HG03520 (cell line): ENCODE measurements at regions not wholly inside any gene's neighbourhood (a gene's known extent, or its start where the extent isn't known, plus 50 kb on each side); places are given as distances from the start of the nearest gene placed in this dataset.

ENCODE experiments used
- ATAC-seq: cut with Tn5 transposase; IDR thresholded peaks from one replicate; pipeline ENCODE4 v1.9.1; 2021; ENCODE audit warnings: mild to moderate bottlenecking, moderate library complexity; ENCODE audit not compliant: unreplicated experiment

GRCh38 chr2:71850306-71850801, 297.3 kb downstream of the CYP26B1 start:
- no peak for ATAC-seq

DNA sequence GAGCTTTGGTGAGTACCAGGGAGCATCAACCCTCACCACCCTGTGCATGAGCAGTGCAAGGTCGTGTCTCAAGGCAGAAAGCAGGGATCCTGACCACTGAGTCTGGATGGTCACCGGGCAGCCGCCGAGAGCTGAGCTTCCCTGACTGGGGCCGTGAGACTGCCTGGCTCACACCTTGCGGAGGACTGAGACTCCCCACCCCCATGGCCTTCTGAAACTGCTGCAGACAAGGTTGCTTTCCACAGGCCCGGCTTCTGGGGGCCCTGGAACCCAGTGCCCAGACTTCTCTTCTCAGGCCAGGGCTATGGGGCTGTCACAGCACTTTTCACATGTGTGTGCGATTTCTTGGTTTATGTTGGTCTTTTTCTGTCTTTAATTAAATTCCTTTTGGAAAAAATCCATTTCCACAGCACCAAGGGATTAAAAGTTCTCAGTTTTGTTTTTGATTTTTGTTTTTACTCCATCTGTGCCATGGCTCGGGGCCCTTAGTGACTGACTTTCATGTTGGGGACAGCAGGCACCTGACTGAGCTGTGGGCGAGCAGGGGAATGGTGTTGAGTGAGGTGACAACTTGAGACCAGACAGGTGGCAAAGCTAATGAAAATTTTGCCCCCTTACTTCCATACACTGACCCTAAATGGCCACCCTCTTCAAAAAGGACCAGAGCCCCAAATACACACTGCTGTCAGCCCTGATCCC, 297.9 kb downstream of the CYP26B1 start:
- ATAC-seq, result no peak

DNA sequence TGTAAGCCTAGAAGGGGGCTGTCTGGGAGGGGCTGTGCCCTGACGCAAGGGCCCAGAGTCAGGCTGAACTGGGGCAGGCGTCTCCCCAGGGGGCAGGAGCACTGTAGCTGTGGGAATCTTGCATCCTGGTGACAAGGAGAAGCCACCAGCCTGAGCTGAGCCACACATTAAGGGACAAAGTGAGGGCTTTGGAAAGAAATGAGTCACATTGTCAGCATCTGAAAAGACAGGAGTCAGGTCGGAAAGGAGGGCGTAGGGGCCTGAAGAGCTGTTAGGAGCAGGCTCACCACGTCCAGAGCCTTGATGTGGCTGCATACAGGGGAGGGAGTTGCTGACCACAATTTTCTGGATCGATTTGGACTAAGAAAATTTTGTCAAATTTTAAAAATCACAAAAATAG, 298.6 kb downstream of the CYP26B1 start:
- no peak for ATAC-seq

- ATAC-seq, result no peak
These were observed 300.9 kb downstream of the CYP26B1 start for GRCh38 chr2:71846669-71847291.

GRCh38 chr2:71846072-71846471, 301.6 kb downstream of the CYP26B1 start:
- ATAC-seq, result no peak

DNA sequence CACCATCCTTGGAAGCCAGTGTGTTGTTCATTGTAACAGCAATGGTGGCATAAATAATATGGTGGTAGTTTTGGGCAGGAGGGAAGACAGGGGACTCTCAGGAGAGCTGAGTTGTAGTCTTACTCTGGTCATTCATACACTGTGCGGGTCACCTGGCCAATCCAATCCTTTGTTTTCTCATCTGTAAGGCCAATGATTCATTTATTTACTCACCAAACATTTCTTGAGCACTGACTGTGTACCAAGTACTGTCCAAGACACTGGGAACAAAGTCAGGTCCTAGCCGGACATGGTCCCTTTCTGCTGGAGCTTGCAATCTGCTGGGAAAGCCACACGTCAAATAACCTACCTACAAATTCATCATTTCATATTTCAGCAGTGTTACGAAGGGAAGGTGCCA, 302.7 kb downstream of the CYP26B1 start:
- no peak for ATAC-seq

DNA sequence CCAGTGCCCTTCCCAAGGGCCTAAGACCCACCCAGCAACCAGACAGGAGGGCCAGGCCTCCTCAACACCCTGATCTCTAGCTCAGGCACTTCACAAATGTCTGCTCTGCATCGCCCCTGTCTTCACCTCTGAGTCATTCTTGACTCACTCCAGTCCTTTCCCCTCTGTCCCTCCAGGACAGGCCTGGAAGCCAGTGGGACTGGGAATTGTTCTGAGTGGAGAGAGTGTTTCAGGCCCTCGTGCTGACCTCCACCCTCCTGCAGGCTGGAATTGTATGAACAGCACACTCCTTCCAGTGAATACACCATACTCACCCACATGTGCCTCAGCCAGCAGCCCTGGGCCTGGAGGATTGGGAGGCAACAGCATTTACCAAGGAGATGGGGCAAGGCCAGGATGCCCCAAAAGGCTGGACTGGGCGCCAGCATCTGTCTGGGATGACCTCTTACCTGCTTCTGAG, 304.2 kb downstream of the CYP26B1 start:
- ATAC-seq, result no peak

- ATAC-seq, result no peak
These were observed 304.9 kb downstream of the CYP26B1 start for GRCh38 chr2:71842744-71843143.

DNA sequence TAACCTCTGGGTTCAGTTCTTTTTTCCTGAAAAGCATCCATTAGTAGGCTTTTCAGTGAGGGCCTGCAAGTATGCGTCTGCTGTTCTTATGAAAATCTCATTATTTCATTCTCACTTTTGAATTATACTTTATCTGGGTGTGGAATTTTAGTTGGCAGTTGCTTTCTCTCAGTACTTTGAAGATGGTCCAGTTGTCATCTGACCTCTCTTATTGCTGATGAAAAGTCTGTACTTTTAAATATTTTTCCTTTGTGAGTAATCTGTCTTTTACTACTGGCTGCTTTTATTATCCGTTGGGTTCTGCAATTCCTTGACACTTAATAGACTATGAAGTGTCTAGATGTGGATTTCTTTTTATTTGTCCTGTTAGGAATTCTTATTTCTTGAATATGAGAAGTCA, 307.8 kb downstream of the CYP26B1 start:
- no peak for ATAC-seq

DNA sequence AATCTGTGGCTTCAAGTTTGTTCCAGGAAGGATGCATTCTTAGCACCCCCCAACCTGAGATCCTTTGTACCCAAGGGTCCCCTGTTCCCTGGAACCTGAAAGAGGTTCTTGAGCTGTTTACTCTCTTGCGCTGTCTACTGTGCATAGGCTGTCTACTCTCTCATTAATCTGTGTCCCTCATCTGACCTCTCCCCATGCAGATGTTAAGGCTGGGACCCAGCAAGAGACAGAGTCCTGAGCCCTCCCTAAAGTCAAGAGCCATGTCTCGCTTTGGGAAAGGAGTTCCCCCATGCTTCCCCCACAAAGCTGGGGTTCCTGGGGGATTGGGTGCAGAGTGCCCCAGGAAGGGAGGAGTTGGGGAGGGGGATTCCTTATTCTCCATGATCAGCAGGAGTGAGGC, 312.9 kb downstream of the CYP26B1 start:
- no peak for ATAC-seq

- no peak for ATAC-seq
These were observed 313.7 kb downstream of the CYP26B1 start for GRCh38 chr2:71833855-71834560.

DNA sequence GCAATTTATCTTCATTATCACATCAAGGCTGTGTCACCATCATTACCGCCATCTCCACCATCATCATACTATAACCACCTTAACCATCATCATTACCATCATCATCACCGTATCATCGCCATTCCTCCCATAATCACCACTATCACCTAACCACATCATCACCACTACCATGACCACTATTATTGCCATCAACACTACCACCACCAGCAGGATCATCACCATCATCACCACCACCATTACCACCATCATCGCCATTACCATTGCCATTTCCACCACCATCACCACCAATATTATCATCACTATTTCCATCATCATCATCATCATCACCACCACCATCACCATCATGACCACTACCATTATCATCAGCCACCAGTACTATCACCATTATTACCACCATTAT, 314.4 kb downstream of the CYP26B1 start:
- no peak for ATAC-seq

GRCh38 chr2:71832844-71833243, 314.8 kb downstream of the CYP26B1 start:
- ATAC-seq, result no peak

- no peak for ATAC-seq
These were observed 315.3 kb downstream of the CYP26B1 start for GRCh38 chr2:71832388-71832787.

- ATAC-seq, result no peak
These were observed 316.5 kb downstream of the CYP26B1 start for GRCh38 chr2:71831193-71831577.

DNA sequence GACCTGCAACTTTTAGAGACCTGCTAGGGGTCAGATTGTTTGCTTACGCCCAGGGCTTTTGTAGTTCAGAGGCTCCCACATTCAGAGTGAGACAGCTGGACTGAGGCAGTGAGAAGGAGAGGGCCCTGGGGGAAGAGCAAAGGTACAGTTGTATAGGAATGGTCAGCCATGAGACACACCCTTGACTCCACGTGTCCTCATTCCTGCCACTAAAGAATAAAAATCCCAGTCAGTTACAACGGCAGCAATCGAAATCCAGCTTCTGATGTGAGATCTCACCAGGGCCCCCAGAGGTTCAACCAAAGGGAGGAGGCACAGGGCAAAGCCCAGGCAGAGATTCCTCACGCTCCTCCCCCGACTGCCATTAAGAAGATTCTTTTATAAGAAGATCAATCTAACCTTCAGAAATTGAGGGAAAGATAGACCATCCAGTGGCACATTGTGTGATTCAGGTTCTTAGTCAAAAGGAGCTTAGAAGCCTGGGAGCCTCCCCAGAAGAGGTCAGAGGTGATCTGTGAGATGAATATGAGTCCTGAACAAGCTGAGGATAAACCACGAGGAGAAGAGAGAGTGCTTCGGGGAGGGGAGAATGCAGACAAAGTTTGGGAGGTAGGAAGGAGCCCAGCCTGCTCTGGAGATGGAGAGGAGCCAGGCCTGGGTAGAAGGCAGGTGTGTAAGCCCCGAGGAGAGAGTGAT, 317.0 kb downstream of the CYP26B1 start:
- ATAC-seq, result no peak

GRCh38 chr2:71829008-71829407, 318.7 kb downstream of the CYP26B1 start:
- ATAC-seq, result no peak

GRCh38 chr2:71827973-71828372, 319.7 kb downstream of the CYP26B1 start:
- no peak for ATAC-seq

GRCh38 chr2:71827524-71827901, 320.1 kb downstream of the CYP26B1 start:
- ATAC-seq, result no peak

- no peak for ATAC-seq
These were observed 320.7 kb downstream of the CYP26B1 start for GRCh38 chr2:71826826-71827523.

DNA sequence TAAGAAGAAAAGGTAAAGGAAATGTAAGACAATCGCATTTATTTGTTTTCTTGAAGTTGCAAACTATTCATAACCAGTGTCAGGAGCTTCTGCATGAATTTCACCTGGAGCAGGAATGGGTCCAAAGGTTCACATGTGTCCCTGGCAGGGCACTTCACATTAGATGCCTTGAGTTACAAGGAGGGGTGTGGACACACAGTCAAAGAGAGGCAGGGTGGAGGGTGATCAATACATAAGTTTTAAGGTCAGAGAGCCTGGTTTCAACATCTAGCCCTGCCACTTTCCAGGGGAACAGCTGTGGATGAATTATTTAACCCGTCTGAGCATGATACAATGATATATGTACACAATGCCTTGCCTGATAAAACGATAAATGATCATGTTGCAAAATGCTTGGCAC, 321.4 kb downstream of the CYP26B1 start:
- no peak for ATAC-seq
